IPS-20b (cell line): ENCODE measurements at regions not wholly inside any gene's neighbourhood (a gene's known extent, or its start where the extent isn't known, plus 50 kb on each side); places are given as distances from the start of the nearest gene placed in this dataset.

ENCODE experiments used
- H3K27ac ChIP-seq: one replicate; pipeline ENCODE4 v1.5.1; 2013; ENCODE audit warnings: low read length
- H3K27me3 ChIP-seq: 2 replicates; pipeline ENCODE4 v1.6.1; 2013; ENCODE audit warnings: mild to moderate bottlenecking, low read length, inconsistent platforms; ENCODE audit not compliant: insufficient read depth
- H3K36me3 ChIP-seq: 2 replicates; pipeline ENCODE4 v1.6.1; 2013; ENCODE audit warnings: low read depth, mild to moderate bottlenecking, inconsistent platforms, low read length, moderate library complexity; ENCODE audit not compliant: insufficient read depth
- H3K4me1 ChIP-seq: 2 replicates; pipeline ENCODE4 v1.6.1; 2013; ENCODE audit warnings: mild to moderate bottlenecking, control low read depth, inconsistent platforms, low read length, moderate library complexity; ENCODE audit not compliant: insufficient read depth
- H3K4me3 ChIP-seq: 2 replicates; pipeline ENCODE4 v1.5.1; 2013; ENCODE audit warnings: mild to moderate bottlenecking, low read length, inconsistent platforms
- H3K9ac ChIP-seq: 2 replicates; pipeline ENCODE4 v1.6.1; 2013; ENCODE audit warnings: low read depth, mild to moderate bottlenecking, inconsistent platforms, low read length, moderate library complexity
- H3K9me3 ChIP-seq: 2 replicates; pipeline ENCODE4 v1.6.1; 2013; ENCODE audit warnings: mild to moderate bottlenecking, low read depth, low read length, inconsistent platforms; ENCODE audit not compliant: insufficient read depth

DNA sequence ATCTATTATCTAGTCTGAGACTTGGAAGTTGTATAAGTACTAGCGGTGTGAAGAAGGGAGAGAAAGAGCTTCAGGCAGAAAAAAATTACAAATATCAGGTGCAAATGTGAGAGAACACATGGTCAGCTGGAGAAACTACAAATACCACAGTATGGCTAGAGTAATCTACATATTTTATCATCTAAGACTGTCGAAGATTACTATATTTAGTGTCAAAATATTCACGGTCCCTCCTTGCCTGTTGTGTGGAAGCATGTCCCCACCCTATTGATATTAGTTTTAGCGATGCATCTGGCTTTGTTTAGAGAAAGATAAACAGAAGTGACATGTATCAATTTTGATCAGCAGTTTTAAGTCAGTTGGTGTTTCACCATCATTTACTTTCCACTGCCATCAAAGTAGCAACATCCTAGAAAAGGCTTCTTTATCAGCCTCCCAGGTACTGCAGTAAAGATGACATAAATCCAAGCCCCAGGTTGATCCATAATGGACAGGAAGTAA lies 90.5 kb upstream of the ITGA4 start:
- H3K27me3 ChIP-seq: no peaks in the 10 kb centered on the region
- no peak overlapping the region for H3K27ac ChIP-seq

DNA sequence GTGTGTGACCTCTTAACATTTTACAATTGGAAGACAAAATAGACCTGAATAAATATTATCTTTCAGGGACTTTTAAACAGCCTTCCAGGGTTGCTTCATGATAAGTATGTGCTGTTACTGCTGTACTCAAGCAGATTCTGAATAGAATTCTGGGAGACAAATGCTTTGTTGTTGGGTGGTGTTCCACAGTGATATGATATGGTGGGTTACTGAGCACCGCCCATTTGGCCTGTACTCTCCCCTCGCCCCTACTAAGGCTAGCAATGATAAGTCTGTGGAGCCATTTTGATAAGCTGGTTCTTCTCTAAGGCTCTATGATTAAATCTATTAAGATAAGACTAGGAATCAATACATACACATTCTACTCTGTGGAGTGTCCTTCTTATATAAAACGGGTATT lies 89.8 kb upstream of the ITGA4 start:
- Histone ChIP-seq H3K27me3 (no peaks in the 10 kb centered on the region), H3K4me3 (no peak overlapping the region), H3K27ac (no peak overlapping the region), H3K36me3 (no peaks in the 10 kb centered on the region), H3K4me1 (no peaks in the 10 kb centered on the region), H3K9ac (no peak overlapping the region), H3K9me3 (no peaks in the 10 kb centered on the region)

More for the DNA sequence above, 90.5 kb upstream of the ITGA4 start:
- H3K9me3 ChIP-seq: no peaks in the 10 kb centered on the region
- no peak overlapping the region for H3K4me3 ChIP-seq
- H3K36me3 ChIP-seq: no peaks in the 10 kb centered on the region
- H3K9ac ChIP-seq: no peak overlapping the region
- H3K4me1 ChIP-seq: no peaks in the 10 kb centered on the region

DNA sequence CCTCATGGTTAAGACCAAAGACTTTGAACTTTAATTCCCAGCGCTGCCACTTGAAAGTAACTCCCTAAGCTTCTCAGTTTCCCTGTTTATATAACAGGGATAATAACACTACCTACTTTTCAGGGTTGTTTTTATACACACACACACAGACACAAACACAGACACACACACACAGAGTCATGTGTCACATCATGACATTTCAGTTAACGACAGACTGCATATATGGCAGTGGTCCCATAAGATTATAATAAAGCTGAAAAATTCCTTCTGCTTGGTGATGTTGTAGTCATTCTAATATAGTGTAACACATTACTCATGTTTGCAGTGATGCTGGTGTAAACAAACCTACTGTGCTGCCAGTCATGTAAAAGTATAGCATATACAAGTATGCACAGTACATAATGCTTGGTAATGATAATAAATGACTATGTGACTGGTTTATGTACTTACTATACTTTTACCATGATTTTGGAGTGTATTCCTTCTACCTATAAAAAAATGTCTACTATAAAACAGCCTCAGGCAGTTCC lies 89.2 kb upstream of the ITGA4 start:
- Histone ChIP-seq H3K9ac (no peak overlapping the region), H3K36me3 (no peaks in the 10 kb centered on the region), H3K27ac (no peak overlapping the region), H3K4me3 (no peak overlapping the region), H3K9me3 (no peaks in the 10 kb centered on the region), H3K27me3 (no peaks in the 10 kb centered on the region), H3K4me1 (no peaks in the 10 kb centered on the region)

DNA sequence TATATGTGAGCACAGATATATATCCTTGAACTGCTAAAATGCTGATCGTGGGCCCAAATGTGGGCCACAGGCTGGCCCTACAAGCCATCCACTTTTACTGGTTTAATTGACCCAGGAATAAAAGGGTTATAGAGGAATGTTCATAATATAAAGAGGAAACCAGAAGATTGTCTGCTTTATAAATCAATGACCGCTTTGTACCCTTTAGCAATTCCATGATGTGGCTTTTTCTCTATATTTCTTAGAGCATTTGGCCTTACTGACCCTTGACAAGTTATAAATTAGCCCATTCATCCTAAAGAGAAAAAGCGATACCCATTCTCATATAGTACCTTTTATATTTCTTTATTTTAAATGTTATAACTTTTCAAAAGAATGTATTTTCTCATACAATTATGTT lies 87.1 kb upstream of the ITGA4 start:
- Histone ChIP-seq H3K4me3 (no peak overlapping the region), H3K9ac (no peak overlapping the region), H3K27me3 (no peaks in the 10 kb centered on the region), H3K27ac (no peak overlapping the region), H3K4me1 (no peaks in the 10 kb centered on the region), H3K36me3 (no peaks in the 10 kb centered on the region), H3K9me3 (no peaks in the 10 kb centered on the region)

DNA sequence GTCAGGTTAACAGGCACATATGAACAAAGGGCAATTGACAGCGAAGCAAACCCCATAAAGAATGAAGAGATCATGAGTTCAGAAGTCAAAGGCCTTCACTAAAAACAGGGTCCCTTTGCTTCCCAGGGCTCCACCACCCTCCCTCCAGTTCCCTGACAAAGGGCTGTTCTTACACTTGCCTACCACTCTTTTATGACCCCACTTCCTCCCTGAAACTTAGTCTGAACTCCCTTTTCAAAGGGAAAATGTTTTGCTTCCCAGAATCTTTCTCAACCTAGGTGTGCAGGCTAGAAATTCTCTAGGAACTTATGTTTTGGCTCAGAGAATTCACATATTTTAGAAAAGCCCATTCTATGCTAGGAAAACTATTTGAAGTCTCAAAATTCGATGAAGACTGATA lies 86.0 kb upstream of the ITGA4 start:
- no peaks in the 10 kb centered on the region for H3K4me1 ChIP-seq
- no peak overlapping the region for H3K27ac ChIP-seq
- no peaks in the 10 kb centered on the region for H3K27me3 ChIP-seq
- no peak overlapping the region for H3K9ac ChIP-seq
- no peaks in the 10 kb centered on the region for H3K9me3 ChIP-seq
- H3K4me3 ChIP-seq: no peak overlapping the region
- H3K36me3 ChIP-seq: no peaks in the 10 kb centered on the region

DNA sequence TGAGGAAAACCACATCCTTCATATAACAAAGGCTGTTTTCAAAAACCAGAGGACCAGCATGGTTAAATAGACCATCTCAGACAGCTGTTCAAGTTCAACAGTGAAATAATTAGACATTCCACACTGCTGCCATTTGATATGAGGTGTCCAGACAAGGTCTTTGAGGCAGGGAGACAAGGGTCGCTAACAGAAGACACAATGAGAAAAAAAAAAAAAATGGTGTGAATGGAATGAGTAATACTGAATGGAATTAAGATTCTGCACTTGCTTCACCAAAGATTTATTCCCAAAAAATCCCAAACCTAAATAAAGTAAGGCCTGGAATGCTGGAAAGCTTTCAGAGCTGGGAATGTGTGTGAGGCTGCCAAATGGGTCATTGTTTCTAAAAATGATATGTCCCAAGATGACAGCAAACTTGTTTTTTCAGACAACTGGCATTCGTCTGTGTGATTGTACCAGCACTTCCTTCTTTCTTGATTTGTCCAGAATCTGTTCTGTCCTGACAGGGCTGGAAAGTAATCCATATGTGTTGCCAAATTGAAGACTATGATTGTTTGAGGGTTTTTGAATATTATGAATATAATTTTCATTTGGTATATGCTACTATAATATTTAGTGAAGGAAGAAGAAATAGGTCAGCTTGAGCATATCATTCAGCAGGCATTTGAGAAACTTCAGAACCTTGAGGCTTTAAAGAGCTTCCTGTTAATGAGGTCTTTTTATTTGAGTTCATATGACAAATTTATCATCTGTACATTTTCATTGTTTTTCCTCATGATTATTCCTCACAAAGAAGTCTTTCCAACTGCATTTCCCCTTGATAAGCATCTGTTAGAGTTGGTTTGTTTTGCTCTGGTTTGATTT lies 85.2 kb upstream of the ITGA4 start:
- no peaks in the 10 kb centered on the region for H3K27me3 ChIP-seq
- no peak overlapping the region for H3K27ac ChIP-seq
- H3K36me3 ChIP-seq: no peaks in the 10 kb centered on the region
- no peak overlapping the region for H3K9ac ChIP-seq
- no peaks in the 10 kb centered on the region for H3K4me1 ChIP-seq
- no peaks in the 10 kb centered on the region for H3K9me3 ChIP-seq
- H3K4me3 ChIP-seq: no peak overlapping the region

DNA sequence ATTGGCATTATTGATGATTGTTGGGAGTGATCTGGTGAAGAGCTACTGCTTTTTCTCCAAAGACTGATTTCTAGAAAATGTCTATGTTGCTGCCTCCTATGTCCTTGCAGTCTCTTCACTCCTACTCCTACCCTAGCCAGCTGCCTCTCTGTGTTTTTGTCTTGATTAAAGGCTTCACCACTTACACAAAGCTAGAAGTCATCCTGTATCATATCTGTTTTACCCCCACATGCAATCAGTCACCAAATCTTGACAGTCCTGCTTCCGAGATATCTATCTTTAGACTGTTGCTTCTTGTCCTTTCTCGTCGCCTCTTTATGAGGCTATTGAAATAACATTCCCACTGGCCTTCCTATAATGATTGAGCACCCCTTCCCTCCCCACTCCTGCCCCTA lies 84.5 kb upstream of the ITGA4 start:
- no peak overlapping the region for H3K27ac ChIP-seq
- no peaks in the 10 kb centered on the region for H3K4me1 ChIP-seq
- H3K27me3 ChIP-seq: no peaks in the 10 kb centered on the region
- no peaks in the 10 kb centered on the region for H3K36me3 ChIP-seq
- H3K4me3 ChIP-seq: no peak overlapping the region
- no peak overlapping the region for H3K9ac ChIP-seq
- no peaks in the 10 kb centered on the region for H3K9me3 ChIP-seq

DNA sequence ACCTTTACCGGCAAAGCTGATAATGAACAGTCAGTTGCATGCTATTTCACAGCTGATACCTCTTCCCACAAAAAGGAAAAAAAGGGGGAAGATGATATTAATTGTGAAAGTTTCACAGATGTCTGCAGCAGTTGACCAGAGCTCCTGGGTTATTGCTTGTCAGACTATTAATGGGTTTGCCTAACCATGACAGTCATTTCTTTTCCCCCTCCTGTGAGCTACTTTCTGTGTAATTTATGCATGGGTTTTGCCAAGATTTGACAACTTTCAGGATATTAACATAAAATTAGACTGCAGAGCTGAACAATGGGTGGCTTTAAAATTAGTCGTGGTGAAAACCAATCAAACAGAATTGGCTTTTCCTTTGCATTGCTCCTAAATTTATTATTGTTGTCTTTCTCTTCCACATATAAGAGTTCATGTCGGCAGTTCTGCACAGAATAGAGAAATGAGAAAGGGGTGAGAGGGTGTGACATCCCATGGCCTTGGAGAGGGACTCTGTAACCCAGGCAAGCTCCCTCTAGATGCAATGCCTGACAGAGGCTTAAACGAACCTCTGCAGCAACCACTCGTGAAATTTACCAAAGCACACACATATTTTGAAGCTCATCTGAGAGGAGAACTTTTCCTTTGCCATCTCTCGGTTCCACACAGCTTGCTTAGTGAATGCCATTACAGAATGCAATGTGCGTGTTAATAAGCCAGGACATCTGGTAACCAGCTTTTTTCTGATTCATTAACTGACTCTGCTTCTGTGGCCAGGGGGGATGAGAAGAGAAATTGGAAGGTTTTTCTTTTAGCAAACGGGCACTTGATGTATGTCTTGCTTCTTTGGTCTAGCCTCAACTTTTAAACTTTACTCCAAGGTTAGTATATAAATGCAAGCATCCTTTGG lies 82.2 kb upstream of the ITGA4 start:
- no peaks in the 10 kb centered on the region for H3K27me3 ChIP-seq
- H3K4me1 ChIP-seq: no peaks in the 10 kb centered on the region
- H3K4me3 ChIP-seq: no peak overlapping the region
- no peaks in the 10 kb centered on the region for H3K9me3 ChIP-seq
- no peak overlapping the region for H3K27ac ChIP-seq
- no peaks in the 10 kb centered on the region for H3K36me3 ChIP-seq
- H3K9ac ChIP-seq: no peak overlapping the region

DNA sequence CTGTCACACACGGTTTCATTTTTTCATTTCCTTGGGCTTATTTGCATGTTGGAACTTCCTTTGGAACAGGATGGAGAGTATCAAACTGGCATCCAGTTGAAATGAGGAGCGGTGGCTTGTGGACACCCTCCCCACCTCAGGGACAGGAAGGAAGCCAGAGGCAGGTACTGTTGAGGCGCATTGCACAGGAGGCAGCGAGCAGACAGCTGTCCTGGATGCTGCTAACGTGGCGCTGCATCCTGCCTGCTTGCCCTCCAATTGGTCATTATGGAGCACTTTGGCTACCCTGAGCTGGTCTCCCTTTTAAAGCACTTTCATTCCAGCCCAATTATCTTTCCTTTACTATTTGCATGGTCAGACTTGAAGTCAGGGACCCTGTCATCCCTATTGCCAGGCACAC lies 80.7 kb upstream of the ITGA4 start:
- Histone ChIP-seq H3K4me1 (no peaks in the 10 kb centered on the region), H3K27me3 (no peaks in the 10 kb centered on the region), H3K9ac (no peak overlapping the region), H3K36me3 (no peaks in the 10 kb centered on the region), H3K4me3 (no peak overlapping the region), H3K9me3 (no peaks in the 10 kb centered on the region), H3K27ac (no peak overlapping the region)

DNA sequence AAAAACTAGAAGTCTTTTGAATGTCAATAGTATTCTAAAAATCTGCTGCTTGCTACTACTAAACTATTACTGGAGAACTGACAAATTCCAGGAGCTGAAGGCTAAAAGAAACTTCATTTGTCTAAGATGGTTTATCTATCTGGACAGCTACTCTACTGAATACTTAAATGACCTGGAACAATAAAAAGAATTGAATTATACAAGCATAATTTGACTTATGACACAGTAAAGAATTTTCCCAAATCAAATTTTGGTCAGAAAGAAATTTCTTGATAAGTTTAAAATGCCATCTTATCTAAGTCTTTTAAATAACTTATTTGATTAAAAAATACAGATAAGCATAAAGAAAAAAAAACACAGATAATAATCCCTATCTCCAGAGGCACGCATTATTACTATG lies 80.2 kb upstream of the ITGA4 start:
- no peak overlapping the region for H3K9ac ChIP-seq
- H3K27me3 ChIP-seq: no peaks in the 10 kb centered on the region
- H3K27ac ChIP-seq: no peak overlapping the region
- no peaks in the 10 kb centered on the region for H3K36me3 ChIP-seq
- H3K4me3 ChIP-seq: no peak overlapping the region
- H3K9me3 ChIP-seq: no peaks in the 10 kb centered on the region
- H3K4me1 ChIP-seq: no peaks in the 10 kb centered on the region

DNA sequence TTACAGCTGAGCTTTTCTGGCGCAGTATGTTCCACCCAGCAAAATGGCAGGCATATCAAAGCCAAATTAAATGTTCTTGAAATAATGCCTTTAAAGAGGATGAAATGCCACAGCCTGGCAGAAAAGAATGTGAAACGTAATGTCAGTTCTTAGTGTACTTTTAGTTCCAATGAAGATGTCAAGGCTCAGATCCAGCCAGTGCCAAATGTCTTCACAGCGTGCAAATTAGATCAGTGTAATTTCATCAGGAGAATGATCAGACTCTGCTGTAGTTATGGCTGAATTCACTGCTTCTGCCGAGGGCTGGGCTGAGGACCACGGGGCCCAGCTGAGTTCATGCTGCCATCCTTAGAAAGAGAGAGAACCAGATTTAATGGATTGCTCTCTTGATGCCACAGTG lies 78.7 kb upstream of the ITGA4 start:
- Histone ChIP-seq H3K9me3 (no peaks in the 10 kb centered on the region), H3K27me3 (no peaks in the 10 kb centered on the region), H3K4me3 (no peak overlapping the region), H3K9ac (no peak overlapping the region), H3K36me3 (no peaks in the 10 kb centered on the region), H3K27ac (no peak overlapping the region), H3K4me1 (no peaks in the 10 kb centered on the region)
